Bronchial epithelial cell (primary cell): ENCODE measurements at regions not wholly inside any gene's neighbourhood (a gene's known extent, or its start where the extent isn't known, plus 50 kb on each side); places are given as distances from the start of the nearest gene placed in this dataset.

Experiments used
- DNase-seq: peaks from one replicate; pipeline ENCODE4 v3.0.0-alpha.2; 2010; ENCODE audit warnings: low read depth
- FAIRE-seq: peaks from 2 replicates; lab custom pipeline; 2011; peaks lifted over from hg19 to GRCh38; lab: Jason Lieb, UNC
- H3K27me3 ChIP-seq: 2 replicates; pipeline ENCODE4 v1.5.1; 2011; ENCODE audit warnings: low read length; ENCODE audit not compliant: control insufficient read depth, insufficient read depth
- H3K36me3 ChIP-seq: 2 replicates; pipeline ENCODE4 v1.5.1; 2011; ENCODE audit warnings: low read length; ENCODE audit not compliant: control insufficient read depth, insufficient read depth
- H3K4me3 ChIP-seq: 2 replicates; pipeline ENCODE4 v1.5.1; 2011; ENCODE audit warnings: mild to moderate bottlenecking, low read depth, low read length, control low read depth
- TF ChIP-seq, protein P1 (sequence below): IDR thresholded peaks from 2 replicates; pipeline ENCODE4 v1.5.1; 2011; ENCODE audit warnings: mild to moderate bottlenecking, moderate library complexity, low read length, control low read depth, inconsistent platforms; ENCODE audit not compliant: insufficient read depth, severe bottlenecking

DNA sequence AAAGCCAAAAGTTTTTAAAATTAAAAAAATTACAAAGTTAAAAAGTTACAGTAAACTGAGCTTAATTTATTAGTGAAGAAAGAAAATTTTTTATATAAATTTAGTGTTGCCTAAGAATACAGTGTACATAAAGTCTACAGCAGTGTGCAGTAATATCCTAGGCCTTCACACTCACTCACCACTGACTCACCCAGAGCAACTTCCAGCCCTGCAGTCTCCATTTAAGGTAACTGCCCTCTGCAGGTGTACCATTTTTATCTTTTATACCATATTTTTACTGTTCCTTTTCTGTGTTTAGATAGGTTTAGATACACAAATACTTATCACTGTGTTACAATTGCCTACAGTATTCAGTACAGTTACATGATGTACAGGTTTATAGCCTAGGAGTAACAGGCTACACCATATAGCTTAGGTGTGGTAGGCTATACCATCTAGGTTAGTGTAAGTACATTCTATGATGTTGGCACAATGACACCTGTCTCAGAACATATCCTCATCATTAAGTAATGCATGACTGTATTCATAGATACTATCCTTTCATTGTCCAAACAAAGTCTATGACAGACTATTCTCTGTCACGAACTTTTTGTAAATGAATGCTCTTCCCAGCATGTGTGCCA is 78.6 kb upstream of the PBX1 start:
- H3K4me3 ChIP-seq = no peak overlapping the region
- DNase-seq = peak; percentile 66

DNA sequence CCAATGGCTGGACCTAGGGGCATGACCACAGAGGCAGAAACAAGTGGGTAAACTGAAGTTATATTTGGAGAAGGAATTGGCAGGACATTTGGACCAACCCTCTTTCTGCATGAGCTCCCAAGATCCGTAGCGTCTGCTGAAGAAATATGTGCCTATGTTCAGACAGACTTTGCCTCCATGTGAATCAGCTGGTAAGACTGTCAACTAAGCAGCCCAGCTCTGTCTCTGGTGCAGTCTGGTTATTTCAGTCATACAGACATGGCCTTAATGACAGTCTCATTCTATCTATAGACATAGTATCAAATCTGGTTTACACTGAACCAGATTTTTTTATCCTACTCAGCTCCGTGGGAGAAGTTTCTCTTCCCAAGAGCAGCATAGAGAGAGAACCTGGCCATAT is 63.1 kb upstream of the PBX1 start:
- no peak overlapping the region for H3K4me3 ChIP-seq
- H3K36me3 ChIP-seq = no peaks in the 10 kb centered on the region
- TF ChIP-seq, protein P1, sequence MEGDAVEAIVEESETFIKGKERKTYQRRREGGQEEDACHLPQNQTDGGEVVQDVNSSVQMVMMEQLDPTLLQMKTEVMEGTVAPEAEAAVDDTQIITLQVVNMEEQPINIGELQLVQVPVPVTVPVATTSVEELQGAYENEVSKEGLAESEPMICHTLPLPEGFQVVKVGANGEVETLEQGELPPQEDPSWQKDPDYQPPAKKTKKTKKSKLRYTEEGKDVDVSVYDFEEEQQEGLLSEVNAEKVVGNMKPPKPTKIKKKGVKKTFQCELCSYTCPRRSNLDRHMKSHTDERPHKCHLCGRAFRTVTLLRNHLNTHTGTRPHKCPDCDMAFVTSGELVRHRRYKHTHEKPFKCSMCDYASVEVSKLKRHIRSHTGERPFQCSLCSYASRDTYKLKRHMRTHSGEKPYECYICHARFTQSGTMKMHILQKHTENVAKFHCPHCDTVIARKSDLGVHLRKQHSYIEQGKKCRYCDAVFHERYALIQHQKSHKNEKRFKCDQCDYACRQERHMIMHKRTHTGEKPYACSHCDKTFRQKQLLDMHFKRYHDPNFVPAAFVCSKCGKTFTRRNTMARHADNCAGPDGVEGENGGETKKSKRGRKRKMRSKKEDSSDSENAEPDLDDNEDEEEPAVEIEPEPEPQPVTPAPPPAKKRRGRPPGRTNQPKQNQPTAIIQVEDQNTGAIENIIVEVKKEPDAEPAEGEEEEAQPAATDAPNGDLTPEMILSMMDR = no peak
- FAIRE-seq = no peak
- DNase-seq = no peak
- no peaks in the 10 kb centered on the region for H3K27me3 ChIP-seq

More for the DNA sequence above, 78.6 kb upstream of the PBX1 start:
- Histone ChIP-seq H3K27me3 (no peaks in the 10 kb centered on the region), H3K36me3 (no peaks in the 10 kb centered on the region)
- no peak for FAIRE-seq
- TF ChIP-seq, protein P1 = no peak

DNA sequence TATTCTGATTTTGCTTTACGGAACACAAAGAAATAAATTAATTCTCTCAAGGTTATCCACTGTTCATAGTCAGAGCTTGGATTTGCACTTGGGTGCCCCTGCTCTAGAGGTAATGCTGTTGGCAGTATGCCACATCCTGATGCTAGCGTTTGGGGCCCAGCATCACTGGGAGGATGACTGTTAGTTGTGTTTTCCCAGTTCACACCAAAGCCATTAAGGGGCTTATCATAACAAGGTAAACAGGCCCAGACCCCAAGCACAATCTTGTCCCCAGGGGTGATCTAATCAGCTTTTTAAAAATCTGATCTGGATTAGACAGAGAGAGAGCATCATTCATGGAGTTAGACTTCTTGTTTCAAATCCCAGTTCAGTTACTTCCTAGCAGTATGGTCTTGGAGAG is 60.2 kb upstream of the PBX1 start:
- H3K36me3 ChIP-seq = no peaks in the 10 kb centered on the region
- FAIRE-seq = no peak
- TF ChIP-seq, protein P1 = no peak

GRCh38 chr1:164504749-164505148 is 54.2 kb upstream of the PBX1 start:
- no peaks in the 10 kb centered on the region for H3K27me3 ChIP-seq
- H3K36me3 ChIP-seq = no peaks in the 10 kb centered on the region
- no peak overlapping the region for H3K4me3 ChIP-seq
- FAIRE-seq (no peak), DNase-seq (peak; percentile 82)
- TF ChIP-seq, protein P1 = no peak

More for the DNA sequence above, 60.2 kb upstream of the PBX1 start:
- no peak for DNase-seq
- H3K27me3 ChIP-seq = no peaks in the 10 kb centered on the region
- no peak overlapping the region for H3K4me3 ChIP-seq
